MM.1S (cell line): ENCODE measurements at regions not wholly inside any gene's neighbourhood (a gene's known extent, or its start where the extent isn't known, plus 50 kb on each side); places are given as distances from the start of the nearest gene placed in this dataset.

Experiments
- DNase-seq: peaks from one replicate; pipeline ENCODE4 v3.0.0-alpha.2; 2015
- H2AFZ ChIP-seq: fragments of 300-600 bp; sonication (generic); 2 replicates; pipeline ENCODE4 v1.6.0; 2016; ENCODE audit warnings: antibody characterized with exemption, low read length
- H3F3A ChIP-seq: fragments of 300-600 bp; sonication (generic); 2 replicates; pipeline ENCODE4 v1.6.1; 2016; ENCODE audit warnings: mild to moderate bottlenecking, antibody characterized with exemption, low read length, moderate library complexity, mixed read lengths; ENCODE audit not compliant: insufficient read depth
- H3K27ac ChIP-seq: fragments of 300-600 bp; sonication (generic); 2 replicates; pipeline ENCODE4 v1.5.1; 2016; ENCODE audit warnings: mild to moderate bottlenecking, low read length
- H3K27me3 ChIP-seq: fragments of 300-600 bp; sonication (generic); replicated peaks from 2 replicates; pipeline ENCODE4 v1.6.0; 2016; ENCODE audit warnings: low read length; ENCODE audit not compliant: insufficient read depth
- H3K36me3 ChIP-seq: fragments of 300-600 bp; sonication (generic); replicated peaks from 2 replicates; pipeline ENCODE4 v1.6.1; 2016; ENCODE audit warnings: mild to moderate bottlenecking, low read length, mixed read lengths; ENCODE audit not compliant: insufficient read depth
- H3K4me1 ChIP-seq: fragments of 300-600 bp; sonication (generic); 2 replicates; pipeline ENCODE4 v1.6.1; 2016; ENCODE audit warnings: low read length, mixed read lengths
- H3K4me2 ChIP-seq: fragments of 300-600 bp; sonication (generic); 2 replicates; pipeline ENCODE4 v1.6.0; 2016; ENCODE audit warnings: low read depth, low read length
- H3K4me3 ChIP-seq: fragments of 300-600 bp; sonication (generic); 2 replicates; pipeline ENCODE4 v1.5.1; 2016; ENCODE audit warnings: low read length, mixed read lengths
- H3K79me2 ChIP-seq: fragments of 300-600 bp; sonication (generic); 2 replicates; pipeline ENCODE4 v1.6.1; 2016; ENCODE audit warnings: mixed run types, low read length, mixed read lengths
- H3K9ac ChIP-seq: fragments of 300-600 bp; sonication (generic); 2 replicates; pipeline ENCODE4 v1.6.1; 2016; ENCODE audit warnings: low read length, mixed read lengths
- H3K9me2 ChIP-seq: fragments of 300-600 bp; sonication (generic); replicated peaks from 2 replicates; pipeline ENCODE4 v1.6.1; 2016; ENCODE audit warnings: mild to moderate bottlenecking, low read length, mixed read lengths; ENCODE audit not compliant: insufficient read depth
- H3K9me3 ChIP-seq: fragments of 300-600 bp; sonication (generic); replicated peaks from 2 replicates; pipeline ENCODE4 v1.6.1; 2016; ENCODE audit warnings: mild to moderate bottlenecking, low read length, mixed read lengths; ENCODE audit not compliant: insufficient read depth
- H4K20me1 ChIP-seq: fragments of 300-600 bp; sonication (generic); 2 replicates; pipeline ENCODE4 v1.6.1; 2016; ENCODE audit warnings: mild to moderate bottlenecking, low read length, moderate library complexity, mixed read lengths; ENCODE audit not compliant: insufficient read depth
- CTCF ChIP-seq: fragments of 300-600 bp; sonication (generic); IDR thresholded peaks from 2 replicates; pipeline ENCODE4 v1.5.1; 2016; ENCODE audit warnings: antibody characterized with exemption, low read length, mixed read lengths
- EZH2 ChIP-seq: fragments of 300-600 bp; sonication (generic); optimal IDR thresholded peaks from 2 replicates; pipeline ENCODE3; 2017; ENCODE audit warnings: low read depth, mild to moderate bottlenecking, antibody characterized with exemption, low read length, mixed read lengths
- EZH2phosphoT487 ChIP-seq: fragments of 300-600 bp; sonication (generic); IDR thresholded peaks from 2 replicates; pipeline ENCODE4 v1.6.1; 2018; ENCODE audit warnings: antibody characterized with exemption, low read length

GRCh38 chr3:148136816-148137215 is 560.9 kb upstream of the AGTR1 start:
- Histone ChIP-seq H4K20me1 (no peaks in the 10 kb centered on the region), H3K36me3 (no peaks in the 10 kb centered on the region), H2AFZ (no peak overlapping the region), H3K4me2 (no peak overlapping the region), H3K9me3 (no peaks in the 10 kb centered on the region), H3K9ac (no peak overlapping the region), H3K27me3 (no peaks in the 10 kb centered on the region), H3K9me2 (no peaks in the 10 kb centered on the region), H3K27ac (no peak overlapping the region), H3K4me3 (no peak overlapping the region), H3K79me2 (no peaks in the 10 kb centered on the region), H3F3A (no peaks in the 10 kb centered on the region), H3K4me1 (no peaks in the 10 kb centered on the region)
- TF ChIP-seq EZH2phosphoT487 = no peak
- TF ChIP-seq CTCF = no peak
- no peak for TF ChIP-seq EZH2
- no peak for DNase-seq

DNA sequence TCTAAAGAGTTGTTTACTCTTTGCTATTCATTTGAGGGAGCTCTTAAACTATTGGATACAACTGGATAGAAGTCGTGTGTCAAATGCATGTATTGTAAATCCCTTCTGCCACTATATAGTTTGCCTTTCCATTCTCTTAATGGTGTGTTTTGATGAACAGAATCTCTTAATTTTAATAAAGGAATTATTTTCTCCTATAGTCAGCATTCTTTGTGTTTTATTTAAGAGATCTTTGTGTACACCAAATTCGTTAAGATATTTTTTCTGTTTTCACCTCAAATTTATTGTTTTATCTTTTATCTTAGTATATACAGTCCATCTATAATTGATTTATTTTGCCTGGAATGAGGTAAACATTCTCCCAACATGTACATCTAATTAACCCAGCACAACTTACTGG is 551.5 kb upstream of the AGTR1 start:
- Histone ChIP-seq H4K20me1 (no peaks in the 10 kb centered on the region), H3K36me3 (no peaks in the 10 kb centered on the region), H2AFZ (no peak overlapping the region), H3K4me3 (no peak overlapping the region), H3K4me1 (no peaks in the 10 kb centered on the region), H3K79me2 (no peaks in the 10 kb centered on the region), H3F3A (no peaks in the 10 kb centered on the region), H3K9me3 (no peaks in the 10 kb centered on the region), H3K27ac (no peak overlapping the region), H3K27me3 (no peaks in the 10 kb centered on the region), H3K4me2 (no peak overlapping the region), H3K9ac (no peak overlapping the region), H3K9me2 (no peaks in the 10 kb centered on the region)
- DNase-seq = no peak
- TF ChIP-seq CTCF (no peak), EZH2phosphoT487 (no peak)

- Histone ChIP-seq H3K27ac (no peak overlapping the region), H3K79me2 (no peaks in the 10 kb centered on the region)
- no peak for DNase-seq
These were observed 550.5 kb upstream of the AGTR1 start for GRCh38 chr3:148146947-148147826.

More at GRCh38 chr3:148146947-148147826, 550.5 kb upstream of the AGTR1 start:
- Histone ChIP-seq H3K9me3 (no peaks in the 10 kb centered on the region), H3K9ac (no peak overlapping the region), H3K4me2 (no peak overlapping the region), H3K27me3 (no peaks in the 10 kb centered on the region), H3K9me2 (no peaks in the 10 kb centered on the region), H3K4me1 (no peaks in the 10 kb centered on the region), H4K20me1 (no peaks in the 10 kb centered on the region), H3F3A (no peaks in the 10 kb centered on the region), H3K4me3 (no peak overlapping the region), H2AFZ (no peak overlapping the region), H3K36me3 (no peaks in the 10 kb centered on the region)
- TF ChIP-seq CTCF (no peak), EZH2phosphoT487 (no peak), EZH2 (no peak)
